ENCODE measurements at regions not wholly inside any gene's neighbourhood (a gene's known extent, or its start where the extent isn't known, plus 50 kb on each side); places are given as distances from the start of the nearest gene placed in this dataset.

- no peaks in the 10 kb centered on the region for H3K9me3 ChIP-seq (ENCODE audit: control insufficient read depth, low read length)
- intact Hi-C loops (cut with DNase I): no loop called here
- no peaks in the 10 kb centered on the region for H3K4me1 ChIP-seq (ENCODE audit: control insufficient read depth in 1 of 2, insufficient read depth in 2 of 2, low read length in 2 of 2)
- WGBS, 2 donors: 87 to 96% methylated on average over 5 of the region's 5 CpGs
- no peak for DNase-seq
- no peaks in the 10 kb centered on the region for H3K36me3 ChIP-seq (ENCODE audit: control insufficient read depth in 1 of 2, insufficient read depth in 2 of 2, low read length in 1 of 2)
- ATAC-seq (ENCODE audit: low FRiP score): no peak
- no peak overlapping the region for H3K27ac ChIP-seq (ENCODE audit: low read depth in 1 of 2, low read length in 2 of 2)
- no peak overlapping the region for H3K4me3 ChIP-seq (ENCODE audit: low read length in 2 of 2)
- peaks cover 0 to 4% of the 10 kb centered on the region in 2 donors for H3K27me3 ChIP-seq (ENCODE audit: control insufficient read depth in 1 of 2, insufficient read depth in 2 of 2, low read length in 1 of 2)
Observed at GRCh38 chr5:73370095-73370494, 78.5 kb downstream of the FOXD1 start.

DNA sequence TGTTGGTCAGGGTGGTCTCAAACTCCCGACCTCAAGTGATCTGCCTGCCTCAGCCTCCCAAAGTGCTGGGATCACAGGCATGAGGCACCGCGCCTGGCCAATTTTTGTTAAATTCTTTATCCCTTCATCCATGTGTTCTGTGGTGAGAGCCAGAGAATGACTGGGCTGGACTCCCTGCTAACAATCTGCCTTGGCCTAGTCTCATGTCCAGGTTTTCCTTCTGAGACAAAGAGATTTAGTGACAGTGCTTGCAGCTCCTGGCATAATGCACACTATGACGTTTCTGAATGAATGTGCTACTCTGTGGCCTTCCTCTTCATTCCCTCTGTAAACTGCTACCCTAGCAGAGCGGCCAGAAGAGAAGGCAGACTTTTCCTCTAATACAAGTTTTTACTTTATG lies 79.3 kb downstream of the FOXD1 start:
- Histone ChIP-seq H3K4me3 (ENCODE audit: low read length in 2 of 2) (no peak overlapping the region), H3K36me3 (ENCODE audit: control insufficient read depth in 1 of 2, insufficient read depth in 2 of 2, low read length in 1 of 2) (no peaks in the 10 kb centered on the region), H3K9me3 (ENCODE audit: control insufficient read depth, low read length) (no peaks in the 10 kb centered on the region), H3K27ac (ENCODE audit: low read depth in 1 of 2, low read length in 2 of 2) (no peak overlapping the region), H3K27me3 (ENCODE audit: control insufficient read depth in 1 of 2, insufficient read depth in 2 of 2, low read length in 1 of 2) (peaks cover 0 to 4% of the 10 kb centered on the region in 2 donors), H3K4me1 (ENCODE audit: control insufficient read depth in 1 of 2, insufficient read depth in 2 of 2, low read length in 2 of 2) (no peaks in the 10 kb centered on the region)
- DNase-seq (no peak), ATAC-seq (ENCODE audit: low FRiP score) (no peak)
- 91 to 92% methylated on average over 5 of the region's 5 CpGs for WGBS, 2 donors
- intact Hi-C loops (cut with DNase I): no loop called here

- H3K27ac ChIP-seq (ENCODE audit: low read depth in 1 of 2, low read length in 2 of 2): no peak overlapping the region
- ATAC-seq (ENCODE audit: low FRiP score) (no peak), DNase-seq (no peak)
- WGBS, 2 donors: 77 to 90% methylated on average over 2 of the region's 2 CpGs
- intact Hi-C loops (cut with DNase I): no loop called here
- H3K4me3 ChIP-seq (ENCODE audit: low read length in 2 of 2): no peak overlapping the region
- no peaks in the 10 kb centered on the region for H3K4me1 ChIP-seq (ENCODE audit: control insufficient read depth in 1 of 2, insufficient read depth in 2 of 2, low read length in 2 of 2)
- H3K27me3 ChIP-seq (ENCODE audit: control insufficient read depth in 1 of 2, insufficient read depth in 2 of 2, low read length in 1 of 2): peaks cover 0 to 4% of the 10 kb centered on the region in 2 donors
- H3K36me3 ChIP-seq (ENCODE audit: control insufficient read depth in 1 of 2, insufficient read depth in 2 of 2, low read length in 1 of 2): no peaks in the 10 kb centered on the region
- no peaks in the 10 kb centered on the region for H3K9me3 ChIP-seq (ENCODE audit: control insufficient read depth, low read length)
Observed at GRCh38 chr5:73367650-73368049, 80.9 kb downstream of the FOXD1 start.

- ATAC-seq (ENCODE audit: low FRiP score): no peak
Observed at GRCh38 chr5:73365990-73366667, 82.4 kb downstream of the FOXD1 start.

GRCh38 chr5:73365301-73365853 lies 83.2 kb downstream of the FOXD1 start:
- H3K27ac ChIP-seq (ENCODE audit: low read depth in 1 of 2, low read length in 2 of 2): no peak overlapping the region
- H3K4me3 ChIP-seq (ENCODE audit: low read length in 2 of 2): no peak overlapping the region
- no peaks in the 10 kb centered on the region for H3K9me3 ChIP-seq (ENCODE audit: control insufficient read depth, low read length)
- H3K27me3 ChIP-seq (ENCODE audit: control insufficient read depth in 1 of 2, insufficient read depth in 2 of 2, low read length in 1 of 2): peaks cover 0 to 3% of the 10 kb centered on the region in 2 donors
- no peaks in the 10 kb centered on the region for H3K4me1 ChIP-seq (ENCODE audit: control insufficient read depth in 1 of 2, insufficient read depth in 2 of 2, low read length in 2 of 2)
- intact Hi-C loops (cut with DNase I): no loop called here
- WGBS, 2 donors: 58 to 62% methylated on average over 4 of the region's 4 CpGs
- no peak for ATAC-seq (ENCODE audit: low FRiP score)
- no peak for DNase-seq
- H3K36me3 ChIP-seq (ENCODE audit: control insufficient read depth in 1 of 2, insufficient read depth in 2 of 2, low read length in 1 of 2): no peaks in the 10 kb centered on the region

More at GRCh38 chr5:73365990-73366667, 82.4 kb downstream of the FOXD1 start:
- intact Hi-C loops (cut with DNase I): no loop called here
- WGBS, 2 donors: 89 to 92% methylated on average over 12 of the region's 12 CpGs
- Histone ChIP-seq H3K4me1 (ENCODE audit: control insufficient read depth in 1 of 2, insufficient read depth in 2 of 2, low read length in 2 of 2) (no peaks in the 10 kb centered on the region), H3K27me3 (ENCODE audit: control insufficient read depth in 1 of 2, insufficient read depth in 2 of 2, low read length in 1 of 2) (peaks cover 0 to 3% of the 10 kb centered on the region in 2 donors), H3K27ac (ENCODE audit: low read depth in 1 of 2, low read length in 2 of 2) (no peak overlapping the region), H3K4me3 (ENCODE audit: low read length in 2 of 2) (no peak overlapping the region), H3K9me3 (ENCODE audit: control insufficient read depth, low read length) (no peaks in the 10 kb centered on the region), H3K36me3 (ENCODE audit: control insufficient read depth in 1 of 2, insufficient read depth in 2 of 2, low read length in 1 of 2) (no peaks in the 10 kb centered on the region)
- no peak for DNase-seq

DNA sequence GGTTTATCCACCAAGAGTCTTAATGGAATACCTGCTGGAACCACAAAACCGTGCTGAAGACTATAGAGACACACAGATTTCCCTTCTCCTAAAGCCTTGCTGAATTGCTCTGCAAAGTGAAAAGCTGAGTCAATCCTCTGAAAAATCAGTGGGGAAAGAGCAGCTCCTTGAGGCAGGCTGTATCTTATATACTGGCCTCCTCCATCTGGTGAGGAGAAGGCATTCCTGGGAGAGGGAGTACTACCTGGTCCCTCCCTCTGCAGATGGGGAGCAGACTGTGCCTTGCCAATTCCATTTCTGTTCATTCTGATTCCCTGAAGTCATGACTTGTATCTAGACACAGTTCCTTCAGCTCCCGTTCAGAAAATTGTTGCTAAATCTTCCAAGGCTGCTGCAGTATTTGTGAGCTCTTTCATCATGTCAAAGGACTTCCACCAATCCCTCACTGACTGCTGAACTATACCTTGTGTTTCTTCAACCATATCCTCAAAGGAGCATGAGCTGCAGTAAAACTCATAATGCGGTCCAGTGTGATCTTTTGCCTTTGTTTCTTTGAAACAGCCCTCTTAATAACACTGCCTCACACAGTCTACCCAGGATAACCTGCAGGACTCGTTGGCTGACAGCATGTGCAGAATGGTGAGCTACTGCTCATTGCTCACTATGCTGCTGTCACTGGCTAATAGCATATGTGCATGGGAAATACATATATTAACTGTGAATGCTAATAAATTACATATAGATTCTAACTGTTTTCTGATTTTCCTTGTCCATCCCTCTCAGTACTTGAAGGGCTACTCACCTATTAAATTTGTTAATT lies 84.5 kb downstream of the FOXD1 start:
- Histone ChIP-seq H3K4me1 (ENCODE audit: control insufficient read depth in 1 of 2, insufficient read depth in 2 of 2, low read length in 2 of 2) (no peaks in the 10 kb centered on the region), H3K27ac (ENCODE audit: low read depth in 1 of 2, low read length in 2 of 2) (no peak overlapping the region), H3K27me3 (ENCODE audit: control insufficient read depth in 1 of 2, insufficient read depth in 2 of 2, low read length in 1 of 2) (peaks cover 0 to 3% of the 10 kb centered on the region in 2 donors), H3K4me3 (ENCODE audit: low read length in 2 of 2) (no peak overlapping the region), H3K36me3 (ENCODE audit: control insufficient read depth in 1 of 2, insufficient read depth in 2 of 2, low read length in 1 of 2) (no peaks in the 10 kb centered on the region), H3K9me3 (ENCODE audit: control insufficient read depth, low read length) (no peaks in the 10 kb centered on the region)
- intact Hi-C loops (cut with DNase I): no loop called here
- DNase-seq: no peak
- ATAC-seq (ENCODE audit: low FRiP score): peak; percentile 70
- WGBS, 2 donors: 65 to 70% methylated on average over 4 of the region's 4 CpGs

DNA sequence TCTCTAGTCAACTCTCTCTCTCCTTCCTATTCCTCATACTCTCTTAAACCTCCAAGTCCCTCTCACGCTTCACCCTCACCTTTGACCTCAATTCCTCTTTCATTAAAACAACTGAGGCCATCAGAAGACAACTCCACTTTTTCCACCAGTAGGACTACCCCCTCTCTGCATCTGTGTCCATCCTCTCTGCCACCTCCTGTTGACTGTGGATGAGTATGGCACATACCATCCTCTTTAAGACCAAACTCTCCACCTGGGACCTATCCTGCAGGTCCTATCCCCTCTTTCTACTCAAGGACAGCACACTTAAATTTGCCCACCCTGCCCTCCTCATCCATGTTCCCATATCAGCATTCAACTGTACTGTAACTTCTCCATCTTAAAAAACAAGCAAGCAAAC lies 89.2 kb downstream of the FOXD1 start:
- no peak overlapping the region for H3K4me3 ChIP-seq (ENCODE audit: low read length in 2 of 2)
- H3K27ac ChIP-seq (ENCODE audit: low read depth in 1 of 2, low read length in 2 of 2): no peak overlapping the region
- intact Hi-C loops (cut with DNase I): no loop called here
- H3K36me3 ChIP-seq (ENCODE audit: control insufficient read depth in 1 of 2, insufficient read depth in 2 of 2, low read length in 1 of 2): no peaks in the 10 kb centered on the region
- H3K9me3 ChIP-seq (ENCODE audit: control insufficient read depth, low read length): no peaks in the 10 kb centered on the region
- no peaks in the 10 kb centered on the region for H3K4me1 ChIP-seq (ENCODE audit: control insufficient read depth in 1 of 2, insufficient read depth in 2 of 2, low read length in 2 of 2)
- WGBS, 2 donors: 94 to 99% methylated on average over 1 of the region's 1 CpG
- no peak for DNase-seq
- ATAC-seq (ENCODE audit: low FRiP score): no peak
- peaks cover 0 to 1% of the 10 kb centered on the region in 2 donors for H3K27me3 ChIP-seq (ENCODE audit: control insufficient read depth in 1 of 2, insufficient read depth in 2 of 2, low read length in 1 of 2)

- no peak for ATAC-seq (ENCODE audit: low FRiP score)
Observed at GRCh38 chr5:73358366-73358765, 90.2 kb downstream of the FOXD1 start.

More at GRCh38 chr5:73358366-73358765, 90.2 kb downstream of the FOXD1 start:
- intact Hi-C loops (cut with DNase I): no loop called here
- no peak for DNase-seq
- Histone ChIP-seq H3K36me3 (ENCODE audit: control insufficient read depth in 1 of 2, insufficient read depth in 2 of 2, low read length in 1 of 2) (no peaks in the 10 kb centered on the region), H3K4me1 (ENCODE audit: control insufficient read depth in 1 of 2, insufficient read depth in 2 of 2, low read length in 2 of 2) (no peaks in the 10 kb centered on the region), H3K27ac (ENCODE audit: low read depth in 1 of 2, low read length in 2 of 2) (no peak overlapping the region), H3K4me3 (ENCODE audit: low read length in 2 of 2) (no peak overlapping the region), H3K9me3 (ENCODE audit: control insufficient read depth, low read length) (no peaks in the 10 kb centered on the region), H3K27me3 (ENCODE audit: control insufficient read depth in 1 of 2, insufficient read depth in 2 of 2, low read length in 1 of 2) (peaks cover 0 to 1% of the 10 kb centered on the region in 2 donors)
- WGBS, 2 donors: 96 to 100% methylated on average over 3 of the region's 3 CpGs

Data from aorta (tissue), 5 donors.